LoVo (cell line): ENCODE measurements at regions not wholly inside any gene's neighbourhood (a gene's known extent, or its start where the extent isn't known, plus 50 kb on each side); places are given as distances from the start of the nearest gene placed in this dataset.

Source experiments
- DNase-seq: peaks from one replicate; pipeline ENCODE4 v3.0.0-alpha.2; 2016; ENCODE audit warnings: low spot score

DNA sequence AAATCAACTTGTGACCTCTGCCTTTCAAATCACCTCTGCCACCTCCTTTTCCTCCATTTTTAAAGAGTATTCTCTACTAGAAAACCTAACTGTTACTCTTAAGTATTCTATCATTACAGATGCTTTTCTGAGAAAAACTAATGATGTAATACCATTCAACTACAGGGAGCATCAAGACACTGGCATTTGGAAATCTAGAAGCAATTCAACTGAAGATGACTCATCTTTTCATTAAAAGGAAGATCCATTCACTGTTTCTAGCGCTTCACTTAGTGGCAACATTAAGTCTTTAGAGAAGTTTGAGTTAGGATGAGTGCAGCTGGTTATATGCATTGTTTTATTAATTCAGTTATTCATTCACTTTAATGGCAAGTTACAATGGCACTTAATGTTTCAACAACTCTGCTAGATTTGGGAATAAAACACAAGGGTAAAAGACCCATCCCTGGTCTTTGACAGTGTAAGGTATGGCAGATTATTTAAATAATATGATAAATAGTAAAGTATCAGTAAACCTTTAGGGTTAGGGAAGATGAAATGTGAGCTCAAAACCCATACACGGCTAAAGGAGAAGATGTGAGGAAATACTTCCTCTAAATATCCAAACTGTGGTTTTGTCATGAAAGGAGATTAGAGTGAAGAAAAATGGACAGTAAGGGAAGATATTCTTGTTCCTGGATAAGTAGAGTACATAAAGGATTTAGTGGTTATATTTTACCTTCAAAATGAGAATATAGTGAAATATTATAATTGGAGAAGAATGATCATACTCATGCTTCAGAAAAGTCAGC lies 61.7 kb downstream of the KCNJ2 start:
- no peak for DNase-seq

- DNase-seq: no peak
These were observed 63.1 kb downstream of the KCNJ2 start for GRCh38 chr17:70232466-70232865.

DNA sequence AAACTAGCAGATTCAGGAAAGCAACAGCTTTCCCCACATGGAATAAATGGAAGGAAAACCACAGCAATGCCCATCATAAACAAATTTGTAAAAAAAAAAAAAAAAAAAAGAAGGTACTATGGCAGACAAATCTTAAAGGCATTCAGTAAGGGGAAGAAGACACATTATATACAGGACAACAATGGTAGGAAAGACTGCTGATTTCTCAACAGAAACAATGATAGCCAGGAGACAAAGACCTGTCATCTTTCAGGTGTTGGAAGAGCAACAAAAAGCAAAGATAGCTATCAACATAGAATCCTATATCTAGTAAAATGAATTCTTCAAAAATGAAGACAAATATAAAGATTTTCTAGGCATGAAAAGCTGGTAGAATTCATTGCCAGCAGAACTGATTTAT lies 65.9 kb downstream of the KCNJ2 start:
- DNase-seq: no peak

GRCh38 chr17:70238228-70238627 lies 68.9 kb downstream of the KCNJ2 start:
- no peak for DNase-seq

DNA sequence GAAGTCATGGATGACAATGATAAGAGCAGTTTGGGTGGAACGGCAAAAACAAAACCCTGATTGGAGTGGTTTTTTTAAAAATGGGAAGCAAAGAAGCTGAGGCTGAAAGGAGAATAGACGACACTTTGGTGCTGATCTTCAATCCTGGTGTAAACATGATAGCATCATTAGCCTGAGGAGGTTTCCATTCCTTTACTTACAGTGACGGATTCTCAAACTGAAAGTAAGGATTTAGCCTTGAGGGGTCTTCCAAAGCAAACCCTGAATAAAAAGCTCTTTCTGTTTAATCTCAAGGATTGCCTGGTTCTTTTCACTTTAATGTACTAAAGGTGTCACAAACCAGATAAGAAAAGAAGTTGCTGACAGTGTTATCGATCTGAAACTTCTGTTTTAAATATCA lies 69.3 kb downstream of the KCNJ2 start:
- DNase-seq: no peak

- DNase-seq: no peak
These were observed 70.1 kb downstream of the KCNJ2 start for GRCh38 chr17:70239391-70239826.

DNA sequence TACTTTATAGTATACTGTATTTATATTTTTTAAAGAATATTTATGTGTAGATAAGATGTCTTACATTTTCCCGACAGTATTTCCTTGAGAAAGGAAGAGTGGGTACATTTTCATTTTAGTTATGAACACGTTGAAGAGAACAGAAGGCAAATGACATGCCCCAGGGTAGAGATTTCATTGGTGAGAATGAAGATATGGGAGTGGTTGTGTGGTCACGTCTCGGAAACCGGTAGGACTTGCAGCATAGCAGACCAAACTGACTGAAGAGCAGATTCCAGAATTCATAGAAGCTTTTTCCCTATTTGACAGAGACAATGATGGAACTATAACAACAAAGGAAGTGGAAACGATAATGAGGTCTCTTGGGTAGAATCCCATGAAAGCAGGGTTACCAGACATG lies 71.7 kb downstream of the KCNJ2 start:
- no peak for DNase-seq

DNA sequence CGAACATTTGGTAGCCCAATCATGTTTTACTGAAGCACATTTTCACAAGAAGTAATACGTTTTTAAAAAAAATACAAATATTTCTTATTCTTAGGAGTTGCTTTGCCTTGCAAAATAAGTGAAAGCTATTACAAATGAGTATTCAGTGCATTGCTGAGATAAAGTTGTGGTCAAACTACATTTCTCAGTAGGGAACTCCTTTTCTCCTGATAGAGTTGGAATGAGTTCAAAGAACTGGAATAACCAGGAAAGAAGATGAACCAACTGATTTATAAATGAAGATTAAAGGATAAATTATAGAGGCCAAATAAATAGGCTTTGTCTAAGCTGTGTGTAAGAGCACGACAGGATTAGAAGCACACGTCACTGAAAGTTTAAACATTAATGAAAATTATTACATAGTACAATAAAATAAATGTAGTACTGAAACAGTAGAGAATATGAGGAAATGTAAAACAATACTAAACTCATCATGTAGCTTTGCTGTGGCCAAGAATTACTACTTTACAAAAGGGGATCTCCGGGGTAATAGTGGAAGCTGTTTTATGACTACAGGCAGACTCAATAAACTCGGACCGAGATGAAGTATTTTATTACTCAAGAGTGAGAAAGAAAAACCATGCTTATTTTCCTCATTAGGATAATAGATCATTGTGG lies 73.6 kb downstream of the KCNJ2 start:
- DNase-seq: no peak

DNA sequence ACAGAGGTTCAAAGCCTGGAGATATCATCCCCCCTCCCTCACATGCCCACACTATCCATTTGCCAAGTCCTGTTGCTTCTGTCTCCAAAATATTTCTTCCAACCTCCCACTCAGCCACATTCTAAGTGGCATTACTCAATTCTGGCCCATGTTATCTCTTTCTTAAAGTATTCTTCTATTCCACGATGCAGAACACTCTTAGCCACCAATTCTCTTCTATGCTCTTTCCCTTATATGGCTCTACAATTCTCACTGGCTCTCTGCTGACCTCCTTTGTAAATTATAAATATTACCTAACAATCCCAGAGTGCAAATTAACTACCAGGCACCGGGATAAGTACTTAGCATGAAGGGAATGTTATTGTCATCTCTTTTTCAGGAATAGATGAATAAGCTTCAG lies 82.4 kb downstream of the KCNJ2 start:
- DNase-seq: no peak

GRCh38 chr17:70254735-70255460 lies 85.6 kb downstream of the KCNJ2 start:
- no peak for DNase-seq

DNA sequence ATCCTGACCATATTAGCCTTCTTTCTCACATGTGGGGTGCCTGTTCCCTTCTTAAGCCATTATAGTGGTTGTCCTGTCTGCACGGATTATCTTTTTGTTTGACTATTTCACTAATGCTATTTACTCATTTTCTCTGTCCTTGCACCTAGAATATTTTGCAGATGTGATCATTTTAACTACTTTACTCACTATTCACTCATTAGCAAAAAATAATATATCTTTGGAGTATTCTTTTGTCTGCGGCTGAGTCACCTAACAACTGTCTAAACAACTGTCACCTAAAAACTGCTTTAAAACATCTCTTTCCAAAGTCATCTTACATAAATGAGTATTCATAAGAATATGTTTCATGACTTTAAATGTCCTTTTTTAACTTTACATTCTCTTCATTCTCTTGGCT lies 87.4 kb downstream of the KCNJ2 start:
- no peak for DNase-seq

GRCh38 chr17:70258465-70258864 lies 89.1 kb downstream of the KCNJ2 start:
- no peak for DNase-seq

- DNase-seq: no peak
These were observed 90.1 kb downstream of the KCNJ2 start for GRCh38 chr17:70259400-70259799.

GRCh38 chr17:70261170-70261569 lies 91.8 kb downstream of the KCNJ2 start:
- DNase-seq: no peak

DNA sequence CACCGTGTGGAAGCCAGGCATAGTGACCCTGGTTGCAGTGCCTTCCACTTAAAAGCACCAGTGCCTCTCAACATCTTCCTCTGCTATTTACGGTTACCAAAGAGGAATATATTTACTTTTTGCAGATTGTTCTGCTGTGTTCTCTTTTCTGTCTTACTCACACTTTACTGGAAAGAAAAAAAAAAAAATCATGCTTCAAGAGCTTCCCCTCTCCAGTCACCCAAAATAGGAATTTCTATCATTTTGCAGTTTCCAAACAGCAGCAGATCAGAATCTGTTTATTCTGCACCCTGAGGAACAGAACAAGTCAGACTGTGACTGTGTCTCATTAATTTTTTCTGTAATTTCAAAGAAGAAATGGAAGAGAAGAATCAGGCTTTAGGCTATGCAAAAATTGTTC lies 96.1 kb downstream of the KCNJ2 start:
- DNase-seq: no peak

DNA sequence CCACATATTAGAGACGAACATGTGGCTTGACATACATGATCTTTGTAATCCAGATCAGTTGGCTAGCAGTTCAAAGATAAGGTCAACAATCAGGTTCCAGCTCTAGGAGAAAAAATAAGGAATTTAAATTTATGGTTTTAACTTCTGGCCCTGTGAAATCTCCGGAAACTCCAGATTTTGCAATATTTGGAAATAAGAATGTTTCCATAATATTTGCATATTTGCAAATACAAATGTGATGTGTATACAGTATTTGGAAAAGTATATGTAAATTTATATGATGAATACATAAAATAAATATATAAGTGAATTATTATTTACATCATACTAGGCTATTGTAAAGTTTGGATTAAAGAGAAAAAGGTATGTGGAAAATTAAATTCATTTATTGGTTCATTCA lies 97.1 kb downstream of the KCNJ2 start:
- DNase-seq: no peak

- DNase-seq: no peak
These were observed 99.1 kb downstream of the KCNJ2 start for GRCh38 chr17:70268383-70268782.

DNA sequence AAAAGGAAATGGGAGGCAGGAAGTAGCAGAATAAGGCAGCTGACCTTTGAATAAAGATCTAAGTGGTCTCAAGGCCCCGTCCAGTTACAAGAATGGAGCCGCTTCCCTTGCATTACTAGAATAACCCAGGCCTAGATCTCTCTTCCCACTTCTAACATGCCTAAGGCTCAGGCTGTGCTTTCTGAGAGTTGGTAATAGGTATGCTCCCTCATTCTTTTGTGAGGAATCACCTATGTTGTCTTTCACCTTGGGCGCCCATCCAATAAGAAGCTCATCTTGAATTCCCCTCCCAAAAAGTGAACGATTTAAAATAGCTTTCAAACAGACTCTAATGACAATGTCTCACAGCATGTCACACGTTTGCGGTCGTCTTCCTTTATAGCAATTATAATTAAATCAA lies 101.2 kb downstream of the KCNJ2 start:
- DNase-seq: no peak

DNA sequence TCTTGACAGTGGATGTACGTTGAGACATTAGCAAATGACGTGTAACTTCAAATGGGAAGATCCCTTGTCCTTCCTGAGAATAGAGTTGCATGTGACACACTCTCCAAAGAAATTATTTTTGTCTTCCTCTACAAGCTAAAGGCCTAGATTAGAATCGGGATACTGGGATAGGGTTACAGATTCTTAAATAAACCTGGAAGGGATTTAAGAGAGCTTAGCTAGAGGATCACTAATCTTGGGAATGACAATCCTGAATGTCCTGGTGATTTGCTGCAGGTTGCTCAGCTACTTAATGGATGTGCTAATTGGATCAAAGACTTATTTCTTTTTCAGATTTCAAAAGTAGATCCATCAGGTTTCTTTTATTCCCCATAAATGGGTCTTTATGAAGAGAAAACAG lies 101.9 kb downstream of the KCNJ2 start:
- no peak for DNase-seq

DNA sequence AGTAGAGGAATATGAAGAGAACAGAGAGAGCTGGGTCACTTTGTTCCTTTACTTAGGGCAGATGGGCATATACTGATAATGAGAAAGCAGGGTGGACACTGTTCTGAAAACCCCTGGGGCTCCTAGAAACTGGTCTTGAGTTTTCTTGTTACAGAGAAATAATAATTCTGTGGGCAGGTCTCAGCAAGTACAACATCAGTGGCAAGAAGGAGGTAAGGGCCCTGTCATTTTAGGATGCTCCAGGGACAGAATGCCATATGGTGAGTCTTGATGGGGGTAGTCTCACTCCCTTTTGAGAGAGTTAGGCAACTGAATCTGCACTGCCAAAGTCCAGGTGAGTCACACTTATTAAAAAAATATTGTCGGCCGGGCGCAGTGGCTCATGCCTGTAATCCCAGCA lies 102.3 kb downstream of the KCNJ2 start:
- DNase-seq: no peak

DNA sequence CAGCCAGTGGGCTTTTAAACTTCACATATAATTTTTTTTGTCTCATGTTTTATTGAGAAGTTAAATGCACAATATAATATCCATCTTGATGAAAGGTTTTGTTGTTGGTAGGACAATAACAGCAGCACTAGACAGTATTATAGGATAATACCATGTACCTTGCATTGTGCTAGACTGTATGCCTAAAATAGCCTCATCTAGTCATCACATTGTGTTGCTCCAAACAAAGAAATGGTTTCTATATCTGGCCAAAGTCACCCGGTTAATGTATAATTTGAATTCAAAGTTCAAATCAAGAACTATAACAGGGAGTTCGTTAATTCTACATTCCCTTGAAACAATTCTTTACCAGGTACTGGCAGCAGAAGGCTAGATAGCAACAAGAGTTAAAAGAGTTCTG lies 104.9 kb downstream of the KCNJ2 start:
- DNase-seq: no peak

DNA sequence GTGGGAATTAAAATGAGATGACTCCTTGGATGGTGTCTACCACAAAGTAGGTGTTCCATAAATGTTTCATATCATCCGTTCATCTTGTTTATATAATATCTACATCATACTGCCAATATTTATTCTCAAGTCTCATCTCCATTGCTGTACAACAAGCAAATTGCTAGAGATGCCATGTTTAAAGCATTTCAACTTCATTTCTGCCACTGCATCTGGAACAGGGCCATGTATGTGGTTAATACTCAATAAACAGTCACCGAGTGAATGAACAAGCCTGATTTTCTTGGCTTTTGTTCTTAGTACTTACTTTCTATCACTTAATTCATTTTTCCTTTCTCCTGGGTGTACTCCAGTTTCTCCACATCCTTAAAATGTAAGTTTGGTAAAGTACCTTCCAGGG lies 107.6 kb downstream of the KCNJ2 start:
- no peak for DNase-seq

DNA sequence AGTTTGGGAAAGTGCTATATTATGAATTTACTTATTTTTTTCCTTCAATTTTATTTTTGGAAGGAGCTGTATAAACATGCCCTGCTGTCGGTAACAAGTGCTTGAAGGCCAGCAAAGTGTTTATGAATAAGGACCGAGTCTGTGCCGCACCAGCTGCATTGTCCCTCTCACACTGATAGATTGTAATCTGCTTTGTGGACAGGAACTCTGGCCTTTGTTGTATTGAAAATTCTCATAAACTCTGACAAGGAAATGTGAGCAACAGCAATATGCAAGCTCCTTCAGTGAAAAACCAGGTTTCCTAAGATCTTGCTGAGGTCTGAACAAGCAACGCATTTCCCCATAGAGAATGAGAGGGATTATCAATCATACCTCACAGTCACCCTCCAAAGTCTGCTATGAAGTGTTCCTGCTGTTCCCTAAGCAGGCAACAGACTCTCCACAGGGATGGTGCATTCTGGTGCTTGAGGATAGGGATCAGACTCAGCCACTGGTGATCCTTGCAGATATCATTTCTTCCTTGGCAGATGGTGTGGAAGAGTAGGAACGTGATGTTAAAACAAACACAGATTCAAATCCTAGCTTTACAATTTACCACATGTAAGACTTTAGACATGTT lies 109.6 kb downstream of the KCNJ2 start:
- DNase-seq: no peak
